H9 (cell line): ENCODE measurements at regions not wholly inside any gene's neighbourhood (a gene's known extent, or its start where the extent isn't known, plus 50 kb on each side); places are given as distances from the start of the nearest gene placed in this dataset.

Experiments used
- DNase-seq: peaks from one replicate; pipeline ENCODE4 v3.0.0-alpha.2; 2017
- H2AFZ ChIP-seq: one replicate; pipeline ENCODE4 v1.6.1; 2013; ENCODE audit warnings: mild to moderate bottlenecking, low read length, control low read depth, moderate library complexity
- H2AK5ac ChIP-seq: 2 replicates; pipeline ENCODE4 v1.6.1; 2013; ENCODE audit warnings: low read length, control low read depth, mixed read lengths; ENCODE audit not compliant: insufficient read length
- H2BK120ac ChIP-seq: one replicate; pipeline ENCODE4 v1.6.1; 2013; ENCODE audit warnings: low read depth, mild to moderate bottlenecking, low read length, control low read depth, inconsistent platforms; ENCODE audit not compliant: poor library complexity, severe bottlenecking
- H2BK12ac ChIP-seq: 2 replicates; pipeline ENCODE4 v1.6.1; 2013; ENCODE audit warnings: low read length, control low read depth, mixed read lengths, low read depth; ENCODE audit not compliant: insufficient read length
- H2BK15ac ChIP-seq: 2 replicates; pipeline ENCODE4 v1.6.1; 2013; ENCODE audit warnings: low read depth, low read length, control low read depth
- H2BK20ac ChIP-seq: one replicate; pipeline ENCODE4 v1.6.1; 2013; ENCODE audit warnings: low read depth, mild to moderate bottlenecking, low read length, control low read depth, inconsistent platforms; ENCODE audit not compliant: poor library complexity, severe bottlenecking
- H2BK5ac ChIP-seq: 2 replicates; pipeline ENCODE4 v1.6.1; 2013; ENCODE audit warnings: low read length, control low read depth, mixed read lengths; ENCODE audit not compliant: insufficient read length
- H3K14ac ChIP-seq: 2 replicates; pipeline ENCODE4 v1.6.1; 2013; ENCODE audit warnings: low read length, control low read depth; ENCODE audit not compliant: insufficient read depth
- H3K18ac ChIP-seq: 2 replicates; pipeline ENCODE4 v1.6.1; 2013; ENCODE audit warnings: low read depth, mild to moderate bottlenecking, mixed read lengths, low read length, control low read depth; ENCODE audit not compliant: insufficient read length
- H3K23ac ChIP-seq: 2 replicates; pipeline ENCODE4 v1.6.1; 2013; ENCODE audit warnings: low read length, control low read depth, mixed read lengths, low read depth; ENCODE audit not compliant: insufficient read length
- H3K23me2 ChIP-seq: 2 replicates; pipeline ENCODE4 v1.6.1; 2013; ENCODE audit warnings: low read depth, mild to moderate bottlenecking, mixed read lengths, low read length, control low read depth; ENCODE audit not compliant: insufficient read length, poor library complexity, severe bottlenecking
- H3K27ac ChIP-seq: 2 replicates; pipeline ENCODE4 v1.5.1; 2013; ENCODE audit warnings: low read length, control low read depth, mixed read lengths, low read depth; ENCODE audit not compliant: insufficient read length
- H3K27me3 ChIP-seq: 2 replicates; pipeline ENCODE4 v1.6.1; 2013; ENCODE audit warnings: low read length, control low read depth, inconsistent platforms; ENCODE audit not compliant: insufficient read depth
- H3K4ac ChIP-seq: 2 replicates; pipeline ENCODE4 v1.6.1; 2013; ENCODE audit warnings: low read depth, mild to moderate bottlenecking, control low read depth, inconsistent platforms, low read length, moderate library complexity
- H3K4me1 ChIP-seq: 2 replicates; pipeline ENCODE4 v1.6.1; 2013; ENCODE audit warnings: low read length, control low read depth, inconsistent platforms; ENCODE audit not compliant: insufficient read depth
- H3K4me2 ChIP-seq: 2 replicates; pipeline ENCODE4 v1.6.1; 2013; ENCODE audit warnings: low read length, control low read depth, mixed read lengths; ENCODE audit not compliant: insufficient read length, insufficient read depth
- H3K56ac ChIP-seq: 2 replicates; pipeline ENCODE4 v1.6.1; 2013; ENCODE audit warnings: low read depth, mild to moderate bottlenecking, mixed read lengths, low read length, control low read depth; ENCODE audit not compliant: insufficient read length
- H3K79me1 ChIP-seq: 2 replicates; pipeline ENCODE4 v1.6.1; 2013; ENCODE audit warnings: low read depth, mild to moderate bottlenecking, moderate library complexity, low read length, control low read depth, inconsistent platforms; ENCODE audit not compliant: insufficient read depth, poor library complexity, severe bottlenecking
- H3K79me2 ChIP-seq: 2 replicates; pipeline ENCODE4 v1.6.1; 2013; ENCODE audit warnings: low read length, control low read depth, inconsistent platforms; ENCODE audit not compliant: insufficient read depth
- H3K9ac ChIP-seq: 2 replicates; pipeline ENCODE4 v1.6.1; 2013; ENCODE audit warnings: low read length, control low read depth, mixed read lengths; ENCODE audit not compliant: insufficient read length; ENCODE audit errors: extremely low read depth
- H3K9me3 ChIP-seq: one replicate; pipeline ENCODE4 v1.6.1; 2013; ENCODE audit warnings: low read depth, low read length, inconsistent platforms; ENCODE audit not compliant: control insufficient read depth
- H3T11ph ChIP-seq: one replicate; pipeline ENCODE4 v1.6.1; 2013; ENCODE audit warnings: mild to moderate bottlenecking, low read length, control low read depth, inconsistent platforms
- H4K20me1 ChIP-seq: one replicate; pipeline ENCODE4 v1.6.1; 2013; ENCODE audit not compliant: control insufficient read depth, insufficient read length, insufficient read depth
- H4K5ac ChIP-seq: 2 replicates; pipeline ENCODE4 v1.6.1; 2013; ENCODE audit warnings: low read depth, mild to moderate bottlenecking, mixed read lengths, low read length, control low read depth; ENCODE audit not compliant: insufficient read length
- H4K8ac ChIP-seq: replicated peaks from 2 replicates; pipeline ENCODE4 v1.6.1; 2013; ENCODE audit warnings: low read length, control low read depth, mixed read lengths, low read depth; ENCODE audit not compliant: insufficient read length
- H4K91ac ChIP-seq: 2 replicates; pipeline ENCODE4 v1.6.1; 2013; ENCODE audit warnings: low read depth, mild to moderate bottlenecking, moderate library complexity, mixed read lengths, low read length, control low read depth; ENCODE audit not compliant: insufficient read length
- H3K27ac Mint-ChIP-seq, 3 experiments: 2 replicates in 2 of 3; 3 replicates in 1 of 3; pipeline ENCODE4 v1.8.0; 2020 to 2021; ENCODE audit warnings: mixed read lengths in 3 of 3, mild to moderate bottlenecking in 1 of 3, moderate library complexity in 1 of 3
- H3K27me3 Mint-ChIP-seq: 2 replicates; pipeline ENCODE4 v1.8.0; 2021; ENCODE audit warnings: low read depth, mild to moderate bottlenecking, moderate library complexity, mixed read lengths
- H3K36me3 Mint-ChIP-seq, 3 experiments: 2 replicates in 2 of 3; 3 replicates in 1 of 3; pipeline ENCODE4 v1.8.0; 2020 to 2021; ENCODE audit warnings: low read depth in 3 of 3, mixed read lengths in 3 of 3; ENCODE audit not compliant: insufficient read depth in 1 of 3
- H3K4me1 Mint-ChIP-seq, 2 experiments: 2 replicates each; pipeline ENCODE4 v1.8.0; 2020; ENCODE audit warnings: mixed read lengths in 2 of 2
- H3K4me3 Mint-ChIP-seq, 2 experiments: 2 replicates in 1 of 2; 3 replicates in 1 of 2; pipeline ENCODE4 v1.8.0; 2020 to 2021; ENCODE audit warnings: mild to moderate bottlenecking in 2 of 2, mixed read lengths in 2 of 2, moderate library complexity in 1 of 2
- H3K9me3 Mint-ChIP-seq, 2 experiments: 2 replicates in 1 of 2; 3 replicates in 1 of 2; pipeline ENCODE4 v1.8.0; 2020; ENCODE audit warnings: mild to moderate bottlenecking in 2 of 2, mixed read lengths in 2 of 2, moderate library complexity in 1 of 2
- WGBS: extraction: QIAGEN DNeasy Blood & Tissue Kit; methylation state at CpG from one replicate; pipeline ENCODE4 v1.1.7; 2013; ENCODE audit warnings: missing lambda C conversion rate, low lambda C conversion rate, mixed read lengths; ENCODE audit not compliant: insufficient read length; ENCODE audit errors: extremely low coverage; 5-methylcytosine and 5-hydroxymethylcytosine counted together
- TF ChIP-seq, protein P1 (sequence below): fragments of 200-600 bp; sonication (generic); conservative IDR thresholded peaks from 3 replicates; pipeline ENCODE4 v1.8.0; 2021; ENCODE audit warnings: antibody characterized with exemption, mild to moderate bottlenecking

DNA sequence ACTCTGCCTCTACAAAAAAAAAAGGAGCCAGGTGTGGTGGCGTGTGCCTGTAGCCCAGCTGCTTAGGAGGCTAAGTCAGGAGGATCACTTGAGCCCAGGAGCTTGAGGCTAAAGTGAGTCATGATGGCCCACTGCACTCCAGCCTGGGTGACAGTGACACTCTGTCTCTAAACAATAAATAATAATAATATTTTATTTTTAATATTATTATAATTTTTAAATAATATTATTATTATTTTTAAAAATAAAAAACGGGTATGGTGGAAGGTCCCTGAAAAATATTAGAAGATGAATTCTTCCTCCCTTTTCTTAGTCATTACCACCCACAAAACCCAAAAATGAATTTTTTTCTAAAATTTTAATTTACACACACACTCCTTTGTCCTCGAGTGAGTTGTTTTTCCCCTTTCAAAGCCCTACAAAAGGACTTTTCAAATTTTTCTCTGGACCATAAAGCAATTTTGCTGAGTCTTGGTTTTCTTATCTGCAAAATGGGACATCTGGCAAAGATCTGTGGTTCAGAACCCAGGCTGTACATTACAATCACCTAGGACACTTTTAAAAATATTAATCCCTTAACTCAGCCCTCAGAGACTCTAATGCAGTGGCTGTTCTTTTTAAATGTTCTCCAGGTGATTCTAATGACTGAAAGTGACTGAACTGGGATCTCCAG lies 174.0 kb upstream of the NEBL start:
- H4K5ac ChIP-seq, result no peak overlapping the region
- no peaks in the 10 kb centered on the region for H3K79me1 ChIP-seq
- no peak overlapping the region for H3K56ac ChIP-seq
- H3K14ac ChIP-seq, result no peak overlapping the region
- H3K4ac ChIP-seq, result no peak overlapping the region
- no peak overlapping the region for H3K27ac ChIP-seq
- no peak overlapping the region for H2AK5ac ChIP-seq
- Mint-ChIP-seq H3K9me3 (no peaks in the 10 kb centered on the region), H3K4me1 (peaks cover 14 to 16% of the 10 kb centered on the region in 2 experiments), H3K27me3 (no peaks in the 10 kb centered on the region), H3K36me3 (no peaks in the 10 kb centered on the region; a peak in 1 of 7 replicates), H3K4me3 (no peak overlapping the region), H3K27ac (no peak overlapping the region)
- no peak overlapping the region for H3K9ac ChIP-seq
- no peak overlapping the region for H4K8ac ChIP-seq
- no peaks in the 10 kb centered on the region for H3K27me3 ChIP-seq
- H4K91ac ChIP-seq, result no peak overlapping the region
- H3K4me1 ChIP-seq, result no peaks in the 10 kb centered on the region; the same call in 1 of the 2 replicates
- no peaks in the 10 kb centered on the region for H3K79me2 ChIP-seq
- H3K9me3 ChIP-seq, result no peaks in the 10 kb centered on the region
- no CpG with 5 or more reads among the region's 3 CpGs for WGBS
- no peak overlapping the region for H2BK12ac ChIP-seq
- no peak overlapping the region for H3K18ac ChIP-seq
- no peaks in the 10 kb centered on the region for H4K20me1 ChIP-seq
- H2BK20ac ChIP-seq, result no peak overlapping the region
- no peak overlapping the region for H3K23ac ChIP-seq
- H2AFZ ChIP-seq, result no peak overlapping the region
- no peaks in the 10 kb centered on the region for H3K23me2 ChIP-seq
- no peak overlapping the region for H2BK15ac ChIP-seq
- TF ChIP-seq, protein P1, sequence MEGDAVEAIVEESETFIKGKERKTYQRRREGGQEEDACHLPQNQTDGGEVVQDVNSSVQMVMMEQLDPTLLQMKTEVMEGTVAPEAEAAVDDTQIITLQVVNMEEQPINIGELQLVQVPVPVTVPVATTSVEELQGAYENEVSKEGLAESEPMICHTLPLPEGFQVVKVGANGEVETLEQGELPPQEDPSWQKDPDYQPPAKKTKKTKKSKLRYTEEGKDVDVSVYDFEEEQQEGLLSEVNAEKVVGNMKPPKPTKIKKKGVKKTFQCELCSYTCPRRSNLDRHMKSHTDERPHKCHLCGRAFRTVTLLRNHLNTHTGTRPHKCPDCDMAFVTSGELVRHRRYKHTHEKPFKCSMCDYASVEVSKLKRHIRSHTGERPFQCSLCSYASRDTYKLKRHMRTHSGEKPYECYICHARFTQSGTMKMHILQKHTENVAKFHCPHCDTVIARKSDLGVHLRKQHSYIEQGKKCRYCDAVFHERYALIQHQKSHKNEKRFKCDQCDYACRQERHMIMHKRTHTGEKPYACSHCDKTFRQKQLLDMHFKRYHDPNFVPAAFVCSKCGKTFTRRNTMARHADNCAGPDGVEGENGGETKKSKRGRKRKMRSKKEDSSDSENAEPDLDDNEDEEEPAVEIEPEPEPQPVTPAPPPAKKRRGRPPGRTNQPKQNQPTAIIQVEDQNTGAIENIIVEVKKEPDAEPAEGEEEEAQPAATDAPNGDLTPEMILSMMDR, result no peak
- no peak overlapping the region for H2BK5ac ChIP-seq
- H3T11ph ChIP-seq, result no peak overlapping the region
- no peak for DNase-seq
- no peak overlapping the region for H2BK120ac ChIP-seq
- H3K4me2 ChIP-seq, result no peak overlapping the region
